Thoracic aorta (tissue), 2 donors: ENCODE measurements at regions not wholly inside any gene's neighbourhood (a gene's known extent, or its start where the extent isn't known, plus 50 kb on each side); places are given as distances from the start of the nearest gene placed in this dataset.
"Not testable (repeated sequence)": the region's sequence is repeated elsewhere in the genome, so short reads cannot be mapped to it uniquely, and the experiment has no call there.

Experiments used
- ATAC-seq: fragments of 150-250 bp; one replicate; pipeline ENCODE4 v1.8.0; 2017; ENCODE audit warnings: low read depth; ENCODE audit not compliant: insufficient number of reproducible peaks, low FRiP score
- DNase-seq: peaks from one replicate; pipeline ENCODE4 v3.0.0-alpha.2; 2020; ENCODE audit warnings: low spot score
- H3K27ac ChIP-seq, 2 donors: fragments of 200-600 bp; sonication (generic); 1 replicate in 1 of 2; 2 replicates in 1 of 2; pipeline ENCODE4 v1.5.1; 2016; ENCODE audit warnings: mild to moderate bottlenecking in 2 of 2, moderate library complexity in 2 of 2
- H3K27me3 ChIP-seq: fragments of 200-600 bp; sonication (generic); replicated peaks from 2 replicates; pipeline ENCODE4 v1.6.0; 2016; ENCODE audit warnings: mild to moderate bottlenecking; ENCODE audit not compliant: insufficient read depth
- H3K36me3 ChIP-seq: fragments of 200-600 bp; sonication (generic); one replicate; pipeline ENCODE4 v1.5.1; 2016
- H3K4me1 ChIP-seq, 2 donors: fragments of 200-600 bp; sonication (generic); 1 replicate in 1 of 2; 2 replicates in 1 of 2; pipeline versions ENCODE4 v1.5.1 to v1.6.0; 2016; ENCODE audit warnings: low read depth in 2 of 2, mild to moderate bottlenecking in 1 of 2; ENCODE audit not compliant: control insufficient read depth in 1 of 2
- H3K4me3 ChIP-seq: fragments of 200-600 bp; sonication (generic); 2 replicates; pipeline ENCODE4 v1.5.1; 2016; ENCODE audit warnings: mild to moderate bottlenecking
- H3K9me3 ChIP-seq: fragments of 200-600 bp; sonication (generic); 2 replicates; pipeline ENCODE4 v1.5.1; 2016
- TF ChIP-seq, protein P1 (sequence below): fragments of 200-600 bp; sonication (generic); IDR thresholded peaks from one replicate; pipeline ENCODE4 v1.5.1; 2019; ENCODE audit warnings: antibody characterized with exemption

DNA sequence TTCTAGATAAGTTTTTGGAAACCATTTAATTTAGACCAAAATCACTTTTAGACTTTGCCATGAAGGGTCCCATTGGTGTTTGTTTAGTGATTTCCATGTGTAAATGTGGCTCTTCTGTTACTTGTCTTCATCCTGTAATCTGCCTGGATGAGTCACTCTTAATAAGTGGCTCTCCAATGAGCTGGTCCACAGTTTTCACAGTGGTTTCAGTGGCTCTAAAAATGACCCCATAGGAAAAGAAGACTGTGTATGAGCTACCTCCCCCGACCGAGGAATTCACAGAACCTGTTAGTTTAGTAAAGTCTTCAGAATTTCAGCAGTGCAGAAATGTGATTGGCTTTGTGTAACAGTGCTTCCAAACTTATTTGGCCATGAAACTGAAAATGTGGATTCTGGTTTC is 492.0 kb upstream of the MARCKS start:
- no peak for DNase-seq
- ATAC-seq: no peak

DNA sequence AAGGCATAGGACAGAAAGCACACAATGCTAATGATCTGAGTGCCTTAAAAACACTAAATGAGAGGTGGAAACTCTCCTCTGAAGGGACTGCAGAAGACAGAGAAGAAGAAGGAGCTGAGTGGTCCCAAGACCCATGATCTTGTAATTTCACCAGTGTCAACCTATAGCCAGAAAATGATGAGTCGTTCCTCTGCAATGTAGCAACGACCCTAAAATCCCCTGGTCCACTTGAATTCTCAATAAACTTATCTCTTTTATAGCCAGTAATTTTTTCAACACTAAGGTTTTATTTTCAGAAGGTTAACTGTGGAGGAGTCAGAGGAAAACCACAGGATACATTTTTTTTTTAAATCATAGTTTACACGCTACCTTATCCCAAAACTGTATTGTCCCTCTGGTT is 490.6 kb upstream of the MARCKS start:
- H3K4me1 ChIP-seq: no peaks in the 10 kb centered on the region

More for the DNA sequence above, 492.0 kb upstream of the MARCKS start:
- no peaks in the 10 kb centered on the region for H3K4me1 ChIP-seq
- H3K27ac ChIP-seq: no peak overlapping the region
- H3K36me3 ChIP-seq: no peaks in the 10 kb centered on the region
- H3K27me3 ChIP-seq: no peaks in the 10 kb centered on the region
- H3K4me3 ChIP-seq: no peak overlapping the region
- no peaks in the 10 kb centered on the region for H3K9me3 ChIP-seq
- TF ChIP-seq, protein P1, sequence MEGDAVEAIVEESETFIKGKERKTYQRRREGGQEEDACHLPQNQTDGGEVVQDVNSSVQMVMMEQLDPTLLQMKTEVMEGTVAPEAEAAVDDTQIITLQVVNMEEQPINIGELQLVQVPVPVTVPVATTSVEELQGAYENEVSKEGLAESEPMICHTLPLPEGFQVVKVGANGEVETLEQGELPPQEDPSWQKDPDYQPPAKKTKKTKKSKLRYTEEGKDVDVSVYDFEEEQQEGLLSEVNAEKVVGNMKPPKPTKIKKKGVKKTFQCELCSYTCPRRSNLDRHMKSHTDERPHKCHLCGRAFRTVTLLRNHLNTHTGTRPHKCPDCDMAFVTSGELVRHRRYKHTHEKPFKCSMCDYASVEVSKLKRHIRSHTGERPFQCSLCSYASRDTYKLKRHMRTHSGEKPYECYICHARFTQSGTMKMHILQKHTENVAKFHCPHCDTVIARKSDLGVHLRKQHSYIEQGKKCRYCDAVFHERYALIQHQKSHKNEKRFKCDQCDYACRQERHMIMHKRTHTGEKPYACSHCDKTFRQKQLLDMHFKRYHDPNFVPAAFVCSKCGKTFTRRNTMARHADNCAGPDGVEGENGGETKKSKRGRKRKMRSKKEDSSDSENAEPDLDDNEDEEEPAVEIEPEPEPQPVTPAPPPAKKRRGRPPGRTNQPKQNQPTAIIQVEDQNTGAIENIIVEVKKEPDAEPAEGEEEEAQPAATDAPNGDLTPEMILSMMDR: no peak

DNA sequence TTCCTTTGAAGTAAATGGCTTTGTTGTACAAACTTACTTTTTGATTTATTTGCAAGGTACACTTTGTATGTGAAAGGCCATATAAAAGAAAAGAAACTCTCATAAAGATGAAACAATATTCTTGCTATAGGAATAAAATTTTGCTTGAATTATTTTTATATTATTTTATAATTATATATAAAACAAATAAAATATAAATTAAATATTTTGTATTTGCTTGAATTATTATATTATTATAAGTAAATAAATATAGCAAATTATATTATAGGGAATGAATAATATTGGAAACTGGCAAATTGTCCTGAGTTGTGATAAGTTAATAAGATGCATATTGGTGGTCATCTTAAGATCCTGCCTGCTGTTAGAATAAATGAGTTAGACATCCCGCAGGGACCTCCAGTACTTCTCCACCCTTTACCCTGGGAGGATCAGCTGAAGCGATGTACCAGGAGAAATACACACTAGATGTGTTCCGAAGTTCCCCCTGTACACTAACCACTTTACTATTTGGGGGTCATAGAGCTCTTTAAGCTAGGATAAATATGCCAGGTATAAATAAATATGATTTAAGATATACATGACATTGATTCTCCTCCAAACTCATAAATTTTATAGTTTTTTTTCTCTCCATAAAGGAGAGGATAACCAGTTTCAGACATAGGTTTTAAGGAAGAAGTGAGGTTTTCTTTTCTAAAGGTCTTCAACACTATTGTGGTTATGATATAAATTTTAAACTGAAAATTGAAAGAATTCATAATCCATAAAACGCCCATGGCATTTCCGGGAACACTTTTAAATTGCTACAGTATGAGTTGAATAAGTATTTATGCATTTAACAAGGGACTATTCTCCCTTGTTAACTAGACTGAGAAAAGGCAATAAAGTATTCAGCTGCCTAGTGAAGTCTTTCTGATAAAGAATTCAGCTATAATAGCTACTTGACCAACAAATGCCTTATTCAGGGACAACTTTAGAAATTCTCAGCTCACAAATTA is 486.3 kb upstream of the MARCKS start:
- TF ChIP-seq, protein P1: no peak
- Histone ChIP-seq H3K27ac (no peak overlapping the region), H3K27me3 (no peaks in the 10 kb centered on the region), H3K4me3 (no peak overlapping the region), H3K4me1 (no peaks in the 10 kb centered on the region), H3K36me3 (no peaks in the 10 kb centered on the region), H3K9me3 (no peaks in the 10 kb centered on the region)
- DNase-seq: no peak
- ATAC-seq: no peak

More for the DNA sequence above, 490.6 kb upstream of the MARCKS start:
- TF ChIP-seq, protein P1: no peak
- no peak overlapping the region for H3K4me3 ChIP-seq
- no peaks in the 10 kb centered on the region for H3K9me3 ChIP-seq
- H3K27ac ChIP-seq: no peak overlapping the region
- no peaks in the 10 kb centered on the region for H3K27me3 ChIP-seq
- H3K36me3 ChIP-seq: no peaks in the 10 kb centered on the region
- ATAC-seq (no peak), DNase-seq (no peak)

DNA sequence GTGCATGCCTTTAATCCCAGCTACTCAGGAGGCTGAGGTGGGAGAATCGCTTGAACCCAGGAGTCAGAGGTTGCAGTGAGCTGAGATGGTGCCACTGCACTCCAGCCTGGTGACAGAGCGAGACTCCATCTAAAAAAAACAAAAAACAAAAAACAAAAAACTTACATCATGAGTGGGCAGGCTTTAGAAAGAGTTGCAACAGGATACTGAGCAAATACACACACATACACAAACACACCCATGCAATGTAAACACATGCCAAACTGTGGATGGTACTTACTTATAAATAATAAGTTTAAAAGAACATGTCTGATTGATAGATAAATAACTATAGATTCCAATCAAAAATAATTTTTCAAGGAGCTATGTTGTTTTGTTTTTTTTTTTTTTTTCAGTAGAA is 481.7 kb upstream of the MARCKS start:
- DNase-seq, ATAC-seq, H3K27ac ChIP-seq, H3K4me1 ChIP-seq, H3K9me3 ChIP-seq, H3K36me3 ChIP-seq, H3K4me3 ChIP-seq, H3K27me3 ChIP-seq: not testable (repeated sequence)

DNA sequence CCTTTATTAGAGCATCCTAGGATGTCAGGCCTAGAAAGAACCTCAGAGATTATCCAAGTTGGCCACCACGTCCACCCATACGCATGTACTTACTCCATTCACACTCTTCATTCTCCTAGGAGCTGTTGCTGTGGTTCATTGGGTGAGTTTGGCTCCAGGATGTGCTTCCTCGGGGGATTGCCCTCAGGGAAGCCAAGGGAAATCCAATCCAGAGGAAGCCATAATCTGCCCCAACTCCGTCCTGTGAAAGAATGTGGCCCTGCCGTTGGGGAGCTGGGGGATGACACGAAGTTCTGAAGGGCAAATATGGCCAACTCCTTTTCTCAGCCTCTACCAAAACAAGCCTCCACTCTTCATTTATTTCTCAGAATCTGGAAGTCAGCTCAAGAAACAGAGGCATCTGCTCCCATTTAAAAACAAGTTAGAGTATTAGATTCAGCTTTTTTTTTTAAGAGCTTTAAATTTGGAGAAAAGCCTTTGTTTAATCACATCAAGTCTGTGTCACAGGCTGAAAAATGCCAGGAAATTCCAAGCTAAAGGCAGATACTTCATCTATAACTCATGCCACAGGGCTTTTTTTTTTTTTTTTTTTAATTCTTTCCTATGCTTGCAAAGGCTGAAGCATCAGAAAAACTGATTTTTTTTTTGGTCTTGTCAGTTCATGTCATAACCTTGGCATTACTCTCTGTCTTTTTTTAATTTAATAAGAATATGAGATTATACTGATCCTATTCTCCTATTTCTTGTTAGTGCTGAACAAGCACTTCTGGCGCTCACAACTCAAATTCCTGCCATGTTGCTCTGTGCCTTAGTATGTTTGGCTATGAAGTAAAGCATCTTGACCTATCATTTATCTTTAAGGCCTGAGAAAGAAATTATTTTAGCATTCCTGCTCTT is 480.9 kb upstream of the MARCKS start:
- no peaks in the 10 kb centered on the region for H3K36me3 ChIP-seq
- no peak overlapping the region for H3K27ac ChIP-seq
- DNase-seq: no peak
- TF ChIP-seq, protein P1: no peak
- H3K4me1 ChIP-seq: peaks cover 0 to 3% of the 10 kb centered on the region in 2 donors
- no peaks in the 10 kb centered on the region for H3K27me3 ChIP-seq
- no peak for ATAC-seq
- no peaks in the 10 kb centered on the region for H3K9me3 ChIP-seq
- no peak overlapping the region for H3K4me3 ChIP-seq
